Fibroblast of pulmonary artery (primary cell): ENCODE measurements at regions not wholly inside any gene's neighbourhood (a gene's known extent, or its start where the extent isn't known, plus 50 kb on each side); places are given as distances from the start of the nearest gene placed in this dataset.

Source experiments
- DNase-seq: peaks from one replicate; pipeline ENCODE4 v3.0.0-alpha.2; 2010; ENCODE audit warnings: low read depth
- H3K4me3 ChIP-seq: replicated peaks from 2 replicates; pipeline ENCODE4 v1.5.1; 2011; ENCODE audit warnings: low read depth, mild to moderate bottlenecking, control low read depth, low read length, moderate library complexity
- CTCF ChIP-seq: IDR thresholded peaks from 2 replicates; pipeline ENCODE4 v1.5.1; 2011; ENCODE audit warnings: mild to moderate bottlenecking, control low read depth, low read length, inconsistent platforms; ENCODE audit errors: missing control alignments

- H3K4me3 ChIP-seq = no peak overlapping the region
- DNase-seq = no peak
- no peak for TF ChIP-seq CTCF
Measured at GRCh38 chr1:82899017-82899416, 1098.3 kb downstream of the ADGRL2 start.

GRCh38 chr1:82897549-82897948 lies 1096.8 kb downstream of the ADGRL2 start:
- no peak for TF ChIP-seq CTCF
- DNase-seq = no peak

GRCh38 chr1:82896036-82896435 lies 1095.3 kb downstream of the ADGRL2 start:
- no peak for DNase-seq
- H3K4me3 ChIP-seq = no peak overlapping the region
- TF ChIP-seq CTCF = no peak

More at GRCh38 chr1:82897549-82897948, 1096.8 kb downstream of the ADGRL2 start:
- no peak overlapping the region for H3K4me3 ChIP-seq

- DNase-seq = no peak
- no peak overlapping the region for H3K4me3 ChIP-seq
- TF ChIP-seq CTCF = no peak
Measured at GRCh38 chr1:82894635-82895034, 1093.9 kb downstream of the ADGRL2 start.

- no peak overlapping the region for H3K4me3 ChIP-seq
- DNase-seq = no peak
- TF ChIP-seq CTCF = no peak
Measured at GRCh38 chr1:82893712-82894470, 1093.2 kb downstream of the ADGRL2 start.

GRCh38 chr1:82880506-82880905 lies 1079.8 kb downstream of the ADGRL2 start:
- no peak for TF ChIP-seq CTCF
- no peak for DNase-seq
- H3K4me3 ChIP-seq = no peak overlapping the region

GRCh38 chr1:82879701-82880305 lies 1079.1 kb downstream of the ADGRL2 start:
- no peak overlapping the region for H3K4me3 ChIP-seq
- no peak for TF ChIP-seq CTCF
- no peak for DNase-seq
